Right lobe of liver (tissue), 6 donors: ENCODE measurements at regions not wholly inside any gene's neighbourhood (a gene's known extent, or its start where the extent isn't known, plus 50 kb on each side); places are given as distances from the start of the nearest gene placed in this dataset.

ENCODE experiments used
- ATAC-seq, 4 donors: fragments of 200-7000 bp; cut with Tn5 transposase; one replicate each; pipeline ENCODE4 v1.9.1; 2020; ENCODE audit warnings: mild to moderate bottlenecking in 4 of 4, moderate library complexity in 4 of 4
- DNase-seq, 3 donors: peaks; one replicate each; pipeline ENCODE4 v3.0.0-alpha.2; 2020
- H3K27ac ChIP-seq, 3 donors: fragments of 200-600 bp; one replicate each; pipeline ENCODE4 v1.8.0; 2022
- H3K27me3 ChIP-seq, 2 donors: fragments of 200-600 bp; one replicate each; pipeline ENCODE4 v1.8.0; 2022
- H3K36me3 ChIP-seq, 4 donors: fragments of 200-600 bp; sonication (generic) in 1 of 4; one replicate each; pipeline versions ENCODE4 v1.5.1 to v1.8.0; 2017 to 2022; ENCODE audit warnings: control low read depth in 1 of 4
- H3K4me1 ChIP-seq, 4 donors: fragments of 200-600 bp; sonication (generic) in 1 of 4; one replicate each; pipeline versions ENCODE4 v1.5.1 to v1.8.0; 2017 to 2022; ENCODE audit warnings: control low read depth in 1 of 4
- H3K4me3 ChIP-seq, 3 donors: fragments of 200-600 bp; one replicate each; pipeline ENCODE4 v1.8.0; 2022
- H3K9me3 ChIP-seq, 4 donors: fragments of 200-600 bp; sonication (generic) in 1 of 4; one replicate each; pipeline versions ENCODE4 v1.5.1 to v1.8.0; 2017 to 2022; ENCODE audit warnings: control low read depth in 1 of 4
- POLR2A ChIP-seq: fragments of 450-650 bp; IDR thresholded peaks from one replicate; pipeline ENCODE4 v1.6.1; 2017; ENCODE audit warnings: antibody characterized with exemption, mild to moderate bottlenecking
- WGBS: methylation state at CpG from one replicate; pipeline ENCODE4 v1.1.6; 2018; ENCODE audit warnings: low coverage, low lambda C conversion rate; ENCODE audit not compliant: insufficient coverage; ENCODE audit errors: missing lambda C conversion rate; 5-methylcytosine and 5-hydroxymethylcytosine counted together
- intact Hi-C, 2 donors: fragments of 100-400 bp; cut with DNase I; formaldehyde crosslinking; loops; one replicate each; pipeline versions ENCODE4 v1.11.2 to v1.14.1; 2022
- TF ChIP-seq, protein P1 (sequence below), 4 donors: fragments of 200-600 bp in 3 of 4; fragments of 450-650 bp in 1 of 4; IDR thresholded peaks; one replicate each; pipeline versions ENCODE4 v1.5.1 to v1.8.0; 2016 to 2022; ENCODE audit warnings: antibody characterized with exemption in 4 of 4, mild to moderate bottlenecking in 2 of 4
- donor health status: DM: no; HTN: yes; CAD: no.
- donor health status: DM: no; HTN: no; CAD: no.
- donor health status: DM: no; HTN: no; CAD: no.
- donor health status: DM: no; HTN: yes; CAD: no.
- donor health status: DM: no; HTN: yes; CAD: no.

- intact Hi-C loops: no loop called here
- no peak overlapping the region for H3K4me3 ChIP-seq
- H3K4me1 ChIP-seq: no peaks in the 10 kb centered on the region
- H3K27me3 ChIP-seq: no peaks in the 10 kb centered on the region
- WGBS: 23% methylated on average over 3 of the region's 3 CpGs
- DNase-seq (no peak), ATAC-seq (no peak)
- H3K27ac ChIP-seq: no peak overlapping the region
- H3K36me3 ChIP-seq: no peaks in the 10 kb centered on the region
- H3K9me3 ChIP-seq: no peaks in the 10 kb centered on the region
- no peak for TF ChIP-seq POLR2A
- TF ChIP-seq, protein P1, sequence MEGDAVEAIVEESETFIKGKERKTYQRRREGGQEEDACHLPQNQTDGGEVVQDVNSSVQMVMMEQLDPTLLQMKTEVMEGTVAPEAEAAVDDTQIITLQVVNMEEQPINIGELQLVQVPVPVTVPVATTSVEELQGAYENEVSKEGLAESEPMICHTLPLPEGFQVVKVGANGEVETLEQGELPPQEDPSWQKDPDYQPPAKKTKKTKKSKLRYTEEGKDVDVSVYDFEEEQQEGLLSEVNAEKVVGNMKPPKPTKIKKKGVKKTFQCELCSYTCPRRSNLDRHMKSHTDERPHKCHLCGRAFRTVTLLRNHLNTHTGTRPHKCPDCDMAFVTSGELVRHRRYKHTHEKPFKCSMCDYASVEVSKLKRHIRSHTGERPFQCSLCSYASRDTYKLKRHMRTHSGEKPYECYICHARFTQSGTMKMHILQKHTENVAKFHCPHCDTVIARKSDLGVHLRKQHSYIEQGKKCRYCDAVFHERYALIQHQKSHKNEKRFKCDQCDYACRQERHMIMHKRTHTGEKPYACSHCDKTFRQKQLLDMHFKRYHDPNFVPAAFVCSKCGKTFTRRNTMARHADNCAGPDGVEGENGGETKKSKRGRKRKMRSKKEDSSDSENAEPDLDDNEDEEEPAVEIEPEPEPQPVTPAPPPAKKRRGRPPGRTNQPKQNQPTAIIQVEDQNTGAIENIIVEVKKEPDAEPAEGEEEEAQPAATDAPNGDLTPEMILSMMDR (IDR thresholded peaks at IDR 0.05): no peak
These were observed 263.1 kb upstream of the DNAJC19 start for GRCh38 chr3:181252631-181253030.

DNA sequence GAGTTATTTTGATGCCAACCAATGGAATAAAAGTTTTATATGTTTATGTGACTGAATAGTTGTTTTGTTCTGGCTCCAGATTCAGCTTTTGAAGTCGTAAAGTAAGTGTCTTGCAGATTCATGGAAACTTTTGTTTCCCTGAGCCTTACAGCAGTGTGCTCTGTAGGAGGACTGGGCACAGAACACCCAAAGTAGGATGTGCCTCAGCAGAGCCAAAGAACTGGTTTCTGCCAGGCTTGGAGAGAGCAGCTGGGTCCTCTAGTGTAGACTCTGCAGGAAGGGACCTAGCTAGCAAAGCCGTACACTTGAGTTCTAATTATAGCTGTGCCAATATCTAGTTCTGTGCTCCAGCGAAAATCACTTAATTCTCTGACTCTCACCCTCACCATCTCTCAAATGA lies 261.2 kb upstream of the DNAJC19 start:
- ATAC-seq (no peak), DNase-seq (no peak)
- no peak overlapping the region for H3K4me3 ChIP-seq
- H3K27ac ChIP-seq: no peak overlapping the region
- no peaks in the 10 kb centered on the region for H3K27me3 ChIP-seq
- H3K9me3 ChIP-seq: no peaks in the 10 kb centered on the region
- H3K4me1 ChIP-seq: no peaks in the 10 kb centered on the region
- 65% methylated on average over 3 of the region's 3 CpGs for WGBS
- no peaks in the 10 kb centered on the region for H3K36me3 ChIP-seq
- TF ChIP-seq, protein P1 (IDR thresholded peaks at IDR 0.05): no peak
- no peak for TF ChIP-seq POLR2A
- intact Hi-C loops: no loop called here

DNA sequence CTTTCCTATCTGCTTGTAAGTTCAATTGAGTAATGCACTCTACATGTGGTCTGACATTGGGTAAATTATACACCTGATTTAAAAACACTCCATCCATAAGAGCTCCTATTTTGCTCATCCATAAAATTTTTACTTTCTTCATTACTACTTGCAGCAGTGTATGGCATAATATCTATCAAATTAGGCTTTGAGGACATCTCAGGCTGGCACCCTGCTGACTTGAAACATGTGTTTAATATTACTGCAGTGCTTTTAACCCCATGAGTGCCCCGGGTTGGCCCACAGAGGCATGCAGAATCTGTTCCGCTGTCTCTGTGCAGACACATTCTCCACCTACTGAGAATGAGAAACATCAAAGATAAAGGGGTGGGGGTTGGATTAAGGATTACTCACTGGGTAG lies 249.9 kb upstream of the DNAJC19 start:
- intact Hi-C loops: no loop called here
- ATAC-seq: no peak
- no peaks in the 10 kb centered on the region for H3K9me3 ChIP-seq
- H3K27me3 ChIP-seq: no peaks in the 10 kb centered on the region
- no peak for TF ChIP-seq POLR2A
- TF ChIP-seq, protein P1 (IDR thresholded peaks at IDR 0.05): no peak
- no peak for DNase-seq
- H3K27ac ChIP-seq: no peak overlapping the region
- H3K4me1 ChIP-seq: no peaks in the 10 kb centered on the region
- H3K4me3 ChIP-seq: no peak overlapping the region
- H3K36me3 ChIP-seq: no peaks in the 10 kb centered on the region
- WGBS: 51% methylated on average over 2 of the region's 2 CpGs

DNA sequence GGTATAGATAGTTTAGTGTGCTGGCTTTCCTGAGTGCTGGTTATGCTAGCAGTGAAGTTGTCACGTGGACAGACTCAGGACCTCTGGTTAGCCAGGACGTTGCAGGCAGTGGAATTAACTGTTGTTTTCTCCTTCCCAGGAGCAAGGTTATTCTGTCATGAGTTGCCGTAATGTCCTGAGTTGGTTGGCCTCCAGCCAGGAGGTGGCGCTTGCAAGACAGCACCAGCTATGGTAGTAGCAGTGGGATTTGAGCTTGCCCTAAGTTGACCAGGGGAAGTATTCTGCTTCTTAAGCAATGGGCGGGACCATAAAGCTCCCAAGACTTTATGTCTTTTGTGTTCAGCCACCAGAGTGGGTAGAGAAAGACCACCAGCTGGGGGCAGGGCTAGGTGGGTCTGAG lies 240.7 kb upstream of the DNAJC19 start:
- H3K36me3 ChIP-seq: no peaks in the 10 kb centered on the region
- WGBS: no CpG with 5 or more reads among the region's 5 CpGs
- intact Hi-C loops: no loop called here
- no peaks in the 10 kb centered on the region for H3K4me1 ChIP-seq
- ATAC-seq (no peak), DNase-seq (no peak)
- H3K27ac ChIP-seq: no peak overlapping the region
- no peaks in the 10 kb centered on the region for H3K27me3 ChIP-seq
- no peaks in the 10 kb centered on the region for H3K9me3 ChIP-seq
- H3K4me3 ChIP-seq: no peak overlapping the region
- TF ChIP-seq, protein P1 (IDR thresholded peaks at IDR 0.05): no peak
- no peak for TF ChIP-seq POLR2A

- TF ChIP-seq POLR2A: no peak
- TF ChIP-seq, protein P1 (IDR thresholded peaks at IDR 0.05): no peak
- 42% methylated on average over 2 of the region's 2 CpGs for WGBS
- intact Hi-C loops: no loop called here
- no peak for DNase-seq
- H3K27me3 ChIP-seq: no peaks in the 10 kb centered on the region
- H3K36me3 ChIP-seq: no peaks in the 10 kb centered on the region
- H3K4me1 ChIP-seq: no peaks in the 10 kb centered on the region
- no peak for ATAC-seq
- no peaks in the 10 kb centered on the region for H3K9me3 ChIP-seq
- no peak overlapping the region for H3K4me3 ChIP-seq
- H3K27ac ChIP-seq: no peak overlapping the region
These were observed 223.8 kb upstream of the DNAJC19 start for GRCh38 chr3:181213347-181213746.
